GM12873 (cell line): ENCODE measurements at regions not wholly inside any gene's neighbourhood (a gene's known extent, or its start where the extent isn't known, plus 50 kb on each side); places are given as distances from the start of the nearest gene placed in this dataset.
A peak's percentile ranks its signal among the peaks of the same experiment; 100 is the strongest.

Experiments used
- CTCF ChIP-seq: IDR thresholded peaks from 2 replicates; pipeline ENCODE4 v1.5.1; 2012; ENCODE audit warnings: low read depth, mild to moderate bottlenecking, moderate library complexity, low read length, control low read depth; ENCODE audit not compliant: insufficient read depth; ENCODE audit errors: missing control alignments

DNA sequence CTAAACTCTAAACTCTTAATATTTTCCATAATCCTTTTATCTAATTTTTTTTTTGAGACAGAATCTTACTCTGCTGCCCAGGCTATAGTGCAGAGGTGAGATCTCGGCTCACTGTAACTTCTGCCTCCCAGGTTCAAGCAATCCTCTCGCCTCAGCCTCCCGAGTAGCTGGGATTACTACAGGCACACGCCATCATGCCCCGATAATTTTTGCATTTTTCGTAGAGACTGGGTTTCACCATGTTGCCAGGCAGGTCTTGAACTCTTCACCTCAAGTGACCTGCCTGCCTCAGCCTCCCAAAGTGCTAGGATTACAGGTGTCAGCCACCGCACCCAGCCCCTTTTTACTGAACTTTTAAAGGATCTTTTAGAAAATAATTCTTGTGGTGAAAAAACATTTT lies 110.2 kb upstream of the PHF14 start:
- no peak for TF ChIP-seq CTCF

DNA sequence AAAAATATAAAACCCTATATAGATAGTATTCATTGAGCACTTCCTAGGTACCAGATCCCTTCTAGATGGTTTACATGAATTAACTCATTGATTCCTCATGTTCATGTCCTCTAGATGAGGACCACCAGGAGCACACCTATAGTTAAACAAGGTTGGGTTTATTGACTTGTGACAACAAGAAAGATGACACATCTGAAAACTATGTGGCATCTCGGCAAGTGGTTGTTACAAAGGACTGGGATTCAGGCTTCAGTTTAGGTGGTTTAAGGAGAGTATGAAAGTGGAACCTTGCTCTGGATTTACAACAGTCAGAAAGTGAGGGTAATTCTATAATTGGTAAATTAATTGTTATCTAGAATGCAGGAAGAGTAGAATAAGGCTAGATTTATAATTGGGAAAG lies 99.0 kb upstream of the PHF14 start:
- TF ChIP-seq CTCF = no peak

DNA sequence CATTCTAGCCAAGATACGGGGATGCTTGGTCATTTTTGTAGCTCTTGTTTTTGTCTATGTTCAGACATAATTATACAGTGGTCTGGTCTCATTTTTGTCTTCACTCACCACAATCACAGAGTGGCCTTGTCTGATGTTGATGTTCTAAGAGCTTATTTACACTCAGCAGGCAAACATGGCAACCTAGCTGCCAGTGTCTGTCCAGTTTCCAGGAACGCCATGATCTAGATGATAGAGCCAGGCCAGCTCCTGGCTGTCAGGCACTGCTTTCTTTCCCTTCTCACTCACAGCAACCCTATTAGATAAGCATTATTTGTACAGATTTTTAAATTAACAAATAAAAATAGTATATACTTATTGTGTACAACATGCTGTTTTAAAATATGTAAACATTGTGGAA lies 98.6 kb upstream of the PHF14 start:
- no peak for TF ChIP-seq CTCF

DNA sequence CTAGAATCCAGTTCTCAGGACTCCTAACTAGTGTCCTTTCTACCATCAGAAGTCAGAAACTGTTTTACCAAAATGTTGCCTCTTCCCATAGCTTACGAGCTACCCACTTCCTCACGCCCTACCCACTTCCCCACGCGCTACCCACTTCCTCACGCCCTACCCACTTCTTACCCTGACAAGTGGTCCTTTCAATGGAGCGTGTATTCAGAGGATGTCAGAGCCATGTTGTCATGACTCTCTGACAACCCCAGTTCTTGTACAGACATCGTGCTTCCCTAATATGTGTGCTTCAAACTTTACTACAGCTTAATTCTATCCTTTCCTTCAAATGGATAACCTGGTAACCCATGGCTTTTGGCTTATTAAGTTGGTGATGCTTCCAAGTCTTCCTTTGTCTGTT lies 84.8 kb upstream of the PHF14 start:
- TF ChIP-seq CTCF = no peak

- peak; percentile 78 for TF ChIP-seq CTCF
Measured at GRCh38 chr7:10889266-10889898, 84.3 kb upstream of the PHF14 start.

- TF ChIP-seq CTCF = no peak
Measured at GRCh38 chr7:10908600-10908999, 65.1 kb upstream of the PHF14 start.

GRCh38 chr7:10910447-10910846 lies 63.2 kb upstream of the PHF14 start:
- no peak for TF ChIP-seq CTCF

DNA sequence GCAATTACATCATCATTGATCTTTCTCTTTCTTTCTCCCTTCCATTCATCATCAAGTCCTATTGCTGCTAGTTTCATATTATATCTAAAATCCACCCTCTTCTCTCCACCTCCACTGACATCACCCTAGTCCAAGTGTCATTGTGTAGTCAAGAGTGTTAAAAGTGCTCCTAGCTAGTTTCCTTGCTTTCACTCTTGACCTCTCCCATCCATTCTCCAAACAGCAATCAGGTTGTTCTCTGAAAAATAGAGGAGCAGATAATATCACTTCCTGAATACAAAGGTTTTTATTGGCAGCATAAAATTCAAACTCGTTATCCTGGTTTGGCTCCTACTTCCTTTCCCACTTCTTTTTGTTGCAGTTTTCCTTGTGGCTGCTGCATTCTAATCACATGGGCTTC lies 61.6 kb upstream of the PHF14 start:
- TF ChIP-seq CTCF = no peak
